Retina (tissue), 1 donor: ENCODE measurements at regions not wholly inside any gene's neighbourhood (a gene's known extent, or its start where the extent isn't known, plus 50 kb on each side); places are given as distances from the start of the nearest gene placed in this dataset.

Source experiments
- DNase-seq: peaks from one replicate; pipeline ENCODE4 v3.0.0-alpha.2; 2016

DNA sequence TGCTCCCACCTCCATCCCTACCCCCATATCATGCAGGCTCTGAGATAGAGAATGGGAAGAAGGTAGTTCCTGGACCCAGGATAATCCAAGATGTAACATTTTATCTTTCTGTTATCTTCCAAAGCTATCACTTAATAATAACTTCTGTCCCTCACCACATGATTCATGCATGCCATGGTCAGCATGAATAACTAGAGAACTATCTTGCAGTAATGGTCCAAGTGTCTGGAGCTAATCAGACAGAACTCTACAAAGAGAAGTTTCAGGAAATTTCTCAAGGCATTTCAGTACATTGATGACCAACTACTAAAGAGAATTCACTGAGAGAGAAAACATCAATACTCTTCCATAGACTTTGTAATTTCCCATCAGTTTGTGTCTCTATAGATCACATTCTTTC lies 1469.7 kb upstream of the PIK3C3 start:
- no peak for DNase-seq

DNA sequence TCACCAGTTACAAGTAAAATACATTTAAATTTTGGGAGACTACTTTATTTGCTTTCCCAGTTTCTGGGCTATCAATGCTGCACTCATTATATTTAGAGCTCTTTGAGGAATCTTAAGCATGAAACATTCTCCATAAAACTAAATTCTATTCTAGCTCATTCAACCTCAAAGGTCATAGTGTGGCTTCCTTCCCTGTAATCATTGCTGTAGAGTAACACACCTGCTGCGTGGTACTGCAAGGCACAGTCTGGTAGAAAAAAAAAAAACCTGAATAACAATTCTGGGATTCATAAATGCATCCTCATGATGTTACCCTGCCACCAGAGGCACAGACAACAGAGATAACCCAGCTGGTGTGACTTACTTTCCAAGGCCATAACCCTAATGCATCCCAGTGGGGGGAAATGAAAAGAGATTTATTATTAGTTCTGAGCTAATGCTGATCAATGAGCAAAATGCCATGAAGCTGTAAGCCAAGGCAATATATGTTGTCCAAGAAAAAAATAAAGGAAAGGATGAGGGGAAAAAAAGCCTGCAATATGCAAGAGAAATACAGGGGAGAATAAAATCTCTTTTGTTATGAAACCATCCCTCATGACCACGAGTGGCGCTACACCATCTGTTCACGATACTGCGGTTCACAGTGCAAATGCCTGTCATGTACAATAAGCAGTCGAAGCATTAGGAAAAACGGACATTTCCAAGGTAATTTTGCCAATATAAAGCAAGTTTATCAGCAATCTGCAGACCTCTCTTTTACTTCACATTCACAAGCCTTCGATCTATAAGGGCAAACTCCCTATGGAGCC lies 1481.6 kb upstream of the PIK3C3 start:
- no peak for DNase-seq

DNA sequence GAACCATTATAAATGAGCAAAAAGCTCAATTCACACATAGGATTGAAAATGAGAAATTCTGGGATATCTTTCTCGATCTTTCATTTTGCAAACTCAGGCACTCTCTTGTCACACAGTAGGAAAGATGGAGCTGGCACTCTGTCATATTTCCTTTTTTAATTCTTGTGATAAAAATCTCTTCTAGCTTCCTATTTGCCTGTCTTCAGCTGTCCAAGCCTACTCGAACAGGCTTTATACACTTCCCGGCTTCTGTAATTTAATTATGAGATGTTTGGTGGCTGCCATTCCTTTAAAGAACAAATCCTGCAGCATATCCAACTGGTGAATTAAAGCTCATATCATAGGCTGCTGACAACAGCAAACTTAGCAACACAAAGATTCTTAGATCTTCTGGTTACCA lies 1484.3 kb upstream of the PIK3C3 start:
- DNase-seq, result no peak

DNA sequence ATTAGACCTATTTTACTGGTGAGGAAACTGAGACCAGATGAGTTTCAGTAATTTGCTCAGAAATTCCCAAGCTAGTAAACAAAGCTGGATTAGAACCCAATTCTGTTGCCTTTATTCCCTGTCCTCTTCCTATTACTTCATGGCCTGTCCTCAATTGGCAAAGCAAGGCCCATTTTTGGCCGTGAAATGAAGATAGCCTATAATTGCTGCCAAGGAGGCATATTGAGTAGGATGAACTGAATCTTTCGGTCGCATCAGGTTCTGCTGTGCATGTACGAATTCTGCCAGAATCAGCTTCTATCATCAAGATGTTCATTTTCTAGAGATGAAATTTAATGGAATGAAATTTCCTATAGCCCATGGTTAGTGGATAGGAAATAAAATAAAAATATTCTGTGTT lies 1485.2 kb upstream of the PIK3C3 start:
- DNase-seq, result no peak

DNA sequence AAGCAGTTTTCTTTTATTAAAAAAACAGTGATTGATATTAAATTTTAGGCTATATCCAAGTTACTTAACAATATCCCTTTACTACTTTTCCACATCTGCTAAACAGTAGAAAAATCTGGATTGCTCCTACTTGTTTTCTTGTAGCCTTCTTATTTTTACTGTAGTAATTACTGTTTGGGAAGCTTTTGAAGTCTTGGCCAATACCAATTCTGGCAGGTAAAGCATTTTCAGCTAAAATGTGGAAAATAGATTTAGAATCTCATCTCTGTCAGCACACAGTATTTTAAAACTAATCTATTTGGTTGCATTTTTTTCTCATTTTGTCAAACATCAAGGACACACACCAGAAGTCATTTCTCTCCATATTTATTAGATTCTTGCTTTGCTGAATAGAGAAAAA lies 1485.7 kb upstream of the PIK3C3 start:
- DNase-seq, result no peak

DNA sequence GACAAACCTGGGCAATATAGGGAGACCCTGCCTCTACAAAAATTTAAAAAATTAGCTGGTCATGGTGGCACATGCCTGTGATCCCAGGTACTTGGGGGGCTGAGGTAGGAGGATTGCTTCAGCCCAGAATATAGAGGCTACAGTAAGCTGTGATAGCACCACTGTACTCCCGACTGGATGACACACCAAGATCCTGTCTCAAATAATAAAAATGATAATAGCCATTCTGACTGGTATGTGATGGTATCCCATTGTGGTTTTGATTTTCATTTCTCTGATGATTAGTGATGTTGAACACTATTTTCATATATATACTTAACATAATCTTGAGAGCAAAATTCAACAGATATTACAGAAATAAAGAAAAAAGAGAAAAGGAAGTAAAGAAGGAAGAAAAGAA lies 1491.0 kb upstream of the PIK3C3 start:
- DNase-seq, result no peak

DNA sequence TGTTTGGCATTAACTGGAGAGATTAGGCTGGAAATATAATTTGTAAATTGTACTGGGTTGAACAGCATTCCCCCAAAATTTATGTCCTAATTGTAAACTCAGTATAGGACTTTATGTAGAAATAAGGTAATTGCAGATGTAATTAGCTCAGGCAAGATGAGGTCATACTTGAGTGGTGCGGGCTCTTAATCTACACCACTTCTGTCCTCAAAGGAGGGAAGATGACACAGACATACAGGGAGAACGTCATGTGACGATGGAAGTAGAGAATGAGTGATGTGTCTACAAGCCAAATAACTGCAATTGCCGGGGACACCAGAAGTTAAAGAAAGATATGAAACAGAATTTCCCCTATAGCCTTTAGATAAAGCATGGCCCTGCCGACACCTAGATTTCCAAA lies 1501.1 kb upstream of the PIK3C3 start:
- DNase-seq, result no peak

DNA sequence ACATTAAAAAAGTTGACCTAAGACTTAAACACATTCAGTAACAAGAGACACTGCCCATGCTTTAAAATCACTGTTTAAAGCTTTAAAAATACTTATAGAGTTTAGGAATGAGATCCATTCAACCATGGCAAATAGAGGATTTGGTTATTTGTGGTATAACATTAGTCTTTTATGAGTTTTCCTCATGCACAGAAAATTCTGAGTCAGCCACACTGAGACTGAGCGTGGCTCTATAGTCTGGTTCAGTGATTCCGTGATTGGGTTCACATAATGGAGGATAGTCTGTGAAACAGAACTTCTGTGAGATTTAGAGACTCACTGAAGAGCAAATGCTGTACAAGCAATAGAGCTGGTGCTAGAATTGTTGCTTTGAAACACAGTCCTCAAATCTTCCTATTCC lies 1502.4 kb upstream of the PIK3C3 start:
- no peak for DNase-seq

DNA sequence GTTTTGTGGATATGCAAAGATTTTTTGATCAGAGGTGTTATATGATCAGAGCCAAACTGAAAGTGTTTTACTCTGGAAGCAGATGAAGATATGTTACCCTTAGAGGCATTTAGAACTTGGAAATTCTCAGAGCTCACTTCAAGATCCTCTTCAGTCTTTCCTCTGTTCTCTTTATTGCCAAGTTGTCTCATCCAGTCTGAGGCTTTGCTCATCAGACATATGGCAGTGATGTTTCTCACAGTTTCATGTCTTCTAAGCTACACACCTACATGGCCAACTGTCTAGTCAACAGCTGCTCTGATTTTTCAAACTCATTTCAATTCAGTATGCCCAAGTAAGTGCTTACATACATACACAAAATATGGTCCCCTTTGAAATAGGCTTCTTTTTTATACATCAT lies 1504.3 kb upstream of the PIK3C3 start:
- DNase-seq, result no peak

DNA sequence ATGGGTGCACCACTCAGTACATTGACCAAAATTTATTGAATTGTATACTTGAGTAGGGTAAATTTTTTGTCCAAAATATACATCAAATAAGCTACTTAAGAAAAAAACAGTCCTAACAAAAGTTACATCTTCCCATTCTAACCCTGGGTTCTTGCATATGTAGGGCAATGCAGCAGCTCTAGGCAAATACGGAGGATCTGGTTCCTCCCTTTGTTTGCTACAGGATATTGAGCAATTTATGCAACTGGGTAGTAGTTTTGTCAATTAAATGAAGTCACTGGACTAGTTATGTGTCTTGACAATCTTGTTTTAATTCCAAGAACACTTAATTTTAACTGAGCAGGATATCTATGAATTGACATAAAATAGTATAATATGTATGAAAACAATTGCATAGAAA lies 1507.2 kb upstream of the PIK3C3 start:
- no peak for DNase-seq

DNA sequence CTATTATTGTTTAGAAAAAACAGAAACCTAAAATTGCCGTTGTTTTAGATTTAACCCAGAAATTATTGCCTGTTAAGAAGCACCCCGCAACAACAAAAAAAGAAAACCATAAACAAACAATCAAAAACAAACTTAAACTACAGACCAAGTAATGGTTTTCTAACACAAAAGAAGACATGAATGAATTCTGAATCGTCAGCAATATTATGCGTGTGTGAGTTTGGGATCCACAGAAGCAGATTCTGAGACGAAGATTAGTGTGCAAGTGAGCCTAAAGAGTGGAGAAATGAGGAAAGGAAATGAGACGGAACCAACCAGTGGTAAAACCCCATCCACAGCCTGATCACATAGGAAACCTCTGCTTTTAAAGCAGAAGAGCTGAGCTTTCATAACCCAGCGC lies 1514.9 kb upstream of the PIK3C3 start:
- DNase-seq, result no peak

DNA sequence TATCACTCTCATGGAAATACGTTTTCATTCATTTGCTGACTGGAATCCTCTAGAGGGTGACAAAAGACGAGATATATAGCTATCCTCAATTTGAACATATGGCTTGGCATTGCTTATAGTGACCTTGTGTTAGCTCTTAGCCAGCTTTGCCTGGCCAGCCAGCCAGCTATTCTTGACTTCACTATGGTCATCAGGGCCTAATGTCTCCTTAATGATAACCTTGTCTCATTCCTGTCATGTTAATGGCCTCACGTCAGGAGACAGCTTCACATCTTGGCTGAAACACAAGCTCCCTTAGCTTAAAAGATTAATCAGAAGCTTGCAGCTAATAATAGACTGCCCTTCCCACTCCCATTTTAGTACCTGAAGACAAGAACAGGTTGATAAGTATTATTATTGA lies 1517.5 kb upstream of the PIK3C3 start:
- no peak for DNase-seq

DNA sequence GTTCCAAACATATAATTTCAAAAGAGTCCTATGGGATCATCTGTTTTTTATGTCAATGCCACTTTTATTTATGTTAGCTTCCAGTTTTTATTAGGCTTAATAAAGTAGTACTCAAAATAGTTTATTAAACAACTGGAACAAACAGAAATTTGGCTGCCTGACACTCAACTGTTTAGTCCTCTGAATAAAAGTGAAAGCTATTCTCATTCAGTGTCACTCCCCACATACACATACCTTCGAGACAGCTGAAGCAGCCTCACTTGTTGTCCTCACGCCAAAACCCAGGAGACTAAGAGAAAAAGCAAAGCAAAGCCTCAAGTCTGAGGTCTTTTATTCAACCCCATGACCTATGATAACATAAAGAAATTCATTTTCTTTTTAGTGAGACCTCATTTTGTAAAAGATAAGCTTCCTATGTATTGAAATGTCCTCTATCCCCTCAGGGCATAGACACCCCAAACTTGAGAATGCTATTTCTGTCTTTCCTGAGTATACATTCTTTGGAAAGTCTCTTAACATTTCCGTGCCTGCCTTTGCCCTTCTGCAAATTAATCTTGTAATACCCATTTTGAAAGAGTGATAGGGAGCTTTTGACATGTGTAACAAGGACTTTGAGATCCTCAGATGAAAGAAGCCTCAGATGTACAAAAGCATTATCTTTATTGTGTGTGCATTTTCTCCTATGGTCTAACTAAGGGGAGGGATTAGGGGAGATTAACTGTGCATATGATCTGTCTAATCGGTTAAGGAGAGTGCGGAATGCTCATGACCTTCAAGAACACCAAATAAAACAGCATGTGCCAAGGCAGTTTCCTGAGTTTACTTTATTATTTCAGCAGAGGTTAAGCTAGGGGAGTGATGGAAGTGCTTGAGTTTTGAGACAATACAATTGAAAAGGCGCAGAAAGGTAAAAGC lies 1523.7 kb upstream of the PIK3C3 start:
- no peak for DNase-seq

DNA sequence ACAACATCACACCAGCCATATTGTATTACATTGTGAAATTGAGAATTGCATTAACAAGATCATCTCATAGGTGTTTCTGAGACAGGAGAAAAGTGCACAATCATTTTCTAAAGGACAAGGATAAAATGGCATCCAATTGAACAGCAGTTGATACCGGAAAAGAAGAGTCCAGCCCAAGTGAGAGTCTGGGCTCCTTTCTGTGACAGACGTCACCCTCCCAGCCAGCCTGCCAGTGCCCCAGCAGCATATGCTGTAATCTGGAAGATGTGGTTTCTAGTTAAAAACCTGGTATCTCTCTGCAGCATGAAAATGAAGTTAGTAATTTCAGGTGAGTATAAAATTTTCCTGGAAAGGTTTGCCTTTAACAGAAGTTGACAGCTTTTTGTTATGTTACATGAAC lies 1531.7 kb upstream of the PIK3C3 start:
- no peak for DNase-seq

DNA sequence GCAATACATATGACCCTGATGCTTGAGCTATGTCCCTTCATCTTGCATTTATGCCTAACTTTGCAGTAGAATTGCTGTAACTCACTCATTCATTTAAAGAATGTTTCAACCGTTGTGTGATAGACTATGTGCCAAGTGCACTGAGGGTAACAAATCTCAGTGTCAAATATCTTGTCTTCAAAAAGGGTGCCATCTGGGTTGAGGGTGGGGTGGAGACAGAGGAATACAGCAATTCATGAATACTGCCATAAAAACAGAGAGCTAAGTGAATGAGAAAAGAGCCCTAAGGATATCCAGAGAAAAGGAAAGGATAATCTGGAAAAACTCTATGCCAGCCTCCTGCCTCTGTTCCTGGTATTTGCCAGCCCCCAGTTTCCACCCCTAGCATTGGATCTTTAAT lies 1534.4 kb upstream of the PIK3C3 start:
- DNase-seq, result no peak

DNA sequence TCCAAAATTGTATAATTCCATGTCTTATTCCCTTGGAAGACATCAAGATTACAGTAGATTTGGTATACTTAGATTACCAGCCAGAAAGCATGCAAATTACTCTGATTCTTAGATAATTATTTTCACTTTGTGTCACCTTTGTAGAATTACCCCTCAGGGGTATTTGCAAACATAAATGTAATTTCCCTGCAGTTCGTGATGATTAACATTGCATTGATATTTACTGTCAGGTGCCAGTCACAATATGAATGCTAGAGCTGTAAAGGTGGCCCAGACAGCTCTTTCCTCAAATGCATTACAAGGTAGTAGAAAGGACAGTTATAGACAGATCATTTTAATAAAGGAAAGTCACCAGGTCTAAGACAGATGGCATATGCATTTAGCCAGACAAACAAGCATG lies 1537.5 kb upstream of the PIK3C3 start:
- DNase-seq, result no peak

DNA sequence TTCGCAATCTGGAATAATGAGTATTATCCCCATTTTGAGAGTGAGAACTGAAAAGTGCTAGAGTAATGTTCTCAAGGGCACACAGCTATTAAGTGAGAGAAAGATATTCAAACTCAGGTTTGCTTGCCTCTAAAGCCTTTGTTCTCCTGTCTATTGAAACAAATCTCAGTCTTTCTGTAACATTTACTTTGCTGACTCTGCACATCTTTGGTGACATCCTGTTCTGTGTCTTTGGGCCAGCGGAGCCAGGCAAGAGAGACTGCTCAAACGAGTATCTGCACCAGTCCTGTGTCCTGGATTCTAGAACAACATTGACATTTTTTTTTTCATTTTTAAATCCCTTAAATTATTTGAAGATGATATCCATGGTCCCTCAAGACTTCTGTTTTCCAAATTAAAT lies 1539.2 kb upstream of the PIK3C3 start:
- DNase-seq, result no peak

DNA sequence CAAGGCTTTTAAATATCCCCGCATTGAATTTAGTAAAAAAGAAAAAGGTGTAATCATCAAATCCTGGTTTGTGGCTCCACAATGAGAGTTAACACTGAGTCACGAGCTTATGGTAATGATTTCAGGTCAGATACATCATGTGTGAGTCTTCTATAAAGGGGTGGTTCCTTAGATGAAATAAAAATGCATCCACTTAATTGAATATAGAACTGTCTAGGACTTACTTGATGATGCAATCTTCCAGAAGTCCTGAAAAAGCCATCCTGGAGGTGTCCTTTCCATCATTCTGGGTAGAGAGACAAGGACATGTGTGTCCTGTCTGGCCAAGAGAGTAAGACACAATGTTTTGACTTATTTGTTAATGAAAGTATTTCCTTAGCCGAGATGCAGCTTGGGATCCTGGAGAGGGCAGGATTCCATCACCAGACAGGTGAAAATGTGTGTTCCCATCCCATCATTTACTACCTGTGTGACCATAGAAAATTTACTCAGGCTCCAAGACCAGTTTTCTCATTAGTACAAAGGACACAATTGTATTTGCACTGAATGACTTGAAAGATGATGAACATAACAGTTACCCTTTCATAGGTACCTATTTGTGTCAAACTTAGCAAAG lies 1539.8 kb upstream of the PIK3C3 start:
- no peak for DNase-seq

DNA sequence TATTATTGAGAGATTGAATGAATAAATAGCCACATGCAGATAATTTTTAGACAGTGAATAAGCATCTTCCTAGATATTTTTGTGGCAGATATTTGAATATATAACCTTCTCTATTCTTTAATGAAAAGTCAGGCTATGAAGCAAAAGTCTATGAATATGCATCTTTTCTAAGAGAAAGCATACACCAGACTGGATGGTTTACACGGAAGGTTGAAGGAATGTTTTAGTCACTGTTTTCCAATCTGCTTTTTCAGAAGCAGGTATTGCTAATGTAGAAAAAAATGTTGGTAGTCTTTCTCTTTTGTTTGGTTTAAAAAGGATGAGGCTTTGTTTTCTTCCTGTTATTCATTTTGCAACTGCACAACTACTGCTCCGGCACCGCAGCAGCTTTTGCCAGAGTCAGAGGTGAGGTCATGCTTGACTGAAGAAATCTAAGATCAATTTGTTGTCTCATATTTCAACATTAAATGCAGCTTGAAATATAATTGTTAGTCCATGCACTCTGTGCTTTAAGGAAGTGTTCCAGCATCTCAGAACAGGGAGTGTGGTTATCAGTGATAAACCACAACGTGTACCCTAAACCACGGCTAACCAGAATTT lies 1540.8 kb upstream of the PIK3C3 start:
- DNase-seq, result peak; percentile 17

DNA sequence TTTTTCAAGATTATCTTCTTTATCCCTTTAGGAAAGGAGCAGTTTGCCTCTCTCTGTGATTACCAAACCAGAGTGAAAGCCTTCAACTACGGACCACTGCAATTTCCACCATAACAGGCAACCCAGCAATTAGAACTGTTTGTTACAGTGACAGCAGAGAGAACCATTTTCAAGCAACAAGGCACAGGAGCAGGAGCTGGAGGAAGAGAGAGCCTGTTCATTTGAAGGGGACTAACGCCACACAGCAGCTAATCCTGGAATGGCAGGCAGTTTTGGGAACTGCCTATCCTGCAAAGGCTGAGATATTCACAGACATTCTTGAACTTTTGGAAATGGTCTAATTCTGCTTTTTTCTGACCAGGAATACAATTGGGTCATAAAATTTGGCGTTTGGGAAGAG lies 1541.9 kb upstream of the PIK3C3 start:
- DNase-seq, result peak; percentile 55

DNA sequence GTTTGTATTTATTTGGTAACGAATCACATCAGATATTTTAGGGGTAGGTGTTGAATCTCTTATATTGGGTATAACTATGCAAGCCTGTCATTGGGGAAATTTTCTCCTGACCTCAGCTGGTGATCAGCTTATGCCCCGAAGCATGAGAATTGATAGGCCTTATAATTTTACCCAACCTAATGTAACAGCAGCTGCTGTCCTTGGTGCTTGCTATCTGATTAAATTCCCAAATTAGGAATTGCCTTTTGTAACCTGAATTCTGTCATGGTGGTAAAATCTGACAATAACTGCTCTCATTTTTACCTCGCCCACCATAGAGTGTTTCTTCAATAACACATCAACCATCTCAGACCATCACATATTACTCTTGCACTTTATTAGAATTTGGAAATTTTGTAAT lies 1542.6 kb upstream of the PIK3C3 start:
- DNase-seq, result no peak

DNA sequence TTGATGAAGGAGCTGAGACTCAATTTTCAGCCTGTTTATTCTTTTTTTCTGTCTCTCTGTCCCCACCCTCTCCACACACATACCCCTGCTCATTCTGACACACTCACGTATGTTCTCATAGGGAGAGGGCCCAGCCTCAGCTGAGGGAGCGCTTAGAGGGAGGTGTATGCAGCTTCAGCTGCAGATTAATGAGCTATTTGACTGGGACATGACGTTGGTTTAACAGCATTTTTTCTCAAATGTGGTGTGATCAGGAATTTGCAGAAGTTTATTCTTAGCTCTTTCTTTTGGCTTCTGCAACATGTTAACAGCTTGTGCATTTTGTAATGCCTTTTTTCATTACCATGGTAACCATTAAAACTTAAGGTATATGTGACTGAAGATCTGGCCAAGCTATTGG lies 1547.1 kb upstream of the PIK3C3 start:
- no peak for DNase-seq

DNA sequence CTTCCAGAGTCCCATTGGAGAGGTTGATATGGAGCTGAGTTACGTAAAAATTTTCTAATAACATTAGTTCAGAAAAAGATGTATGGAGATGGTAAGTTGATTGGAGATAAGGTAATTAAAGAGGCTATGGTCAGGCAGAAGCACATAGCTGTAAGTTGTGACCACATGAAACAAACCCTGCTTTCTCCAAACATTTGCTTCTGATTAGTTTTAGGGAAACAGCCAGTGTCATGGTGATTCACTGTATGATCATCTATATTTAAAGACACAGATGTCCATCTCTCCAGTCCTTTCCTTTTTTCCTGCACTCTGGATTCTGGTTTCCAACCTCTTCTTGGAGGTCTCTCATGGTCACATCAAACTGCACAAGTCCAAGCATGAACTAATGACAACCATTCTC lies 1550.8 kb upstream of the PIK3C3 start:
- DNase-seq, result no peak
